HG02938 (cell line): ENCODE measurements at regions not wholly inside any gene's neighbourhood (a gene's known extent, or its start where the extent isn't known, plus 50 kb on each side); places are given as distances from the start of the nearest gene placed in this dataset.

Experiments used
- ATAC-seq: cut with Tn5 transposase; IDR thresholded peaks from one replicate; pipeline ENCODE4 v1.9.1; 2021; ENCODE audit warnings: mild to moderate bottlenecking, moderate library complexity; ENCODE audit not compliant: unreplicated experiment

DNA sequence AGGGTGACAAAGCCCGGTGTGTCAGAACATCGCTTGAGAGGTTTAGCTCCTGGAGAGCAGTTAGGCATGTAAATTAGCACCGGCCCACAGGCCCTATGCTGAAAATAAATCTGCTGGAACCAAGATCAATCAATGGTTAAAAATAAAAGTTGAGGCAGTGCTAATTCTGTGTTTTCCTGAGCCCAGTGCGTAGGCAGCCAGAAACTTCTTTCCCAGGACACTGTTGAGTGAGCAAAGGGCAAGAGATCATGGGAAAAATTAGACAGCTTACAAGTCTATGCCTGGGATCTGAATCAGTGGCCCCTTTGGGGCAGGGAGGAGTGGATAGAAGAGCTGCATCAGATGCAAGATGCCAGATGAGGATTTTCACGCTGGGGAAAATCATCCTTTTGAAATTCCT is 539.2 kb downstream of the BUD13 start:
- no peak for ATAC-seq

DNA sequence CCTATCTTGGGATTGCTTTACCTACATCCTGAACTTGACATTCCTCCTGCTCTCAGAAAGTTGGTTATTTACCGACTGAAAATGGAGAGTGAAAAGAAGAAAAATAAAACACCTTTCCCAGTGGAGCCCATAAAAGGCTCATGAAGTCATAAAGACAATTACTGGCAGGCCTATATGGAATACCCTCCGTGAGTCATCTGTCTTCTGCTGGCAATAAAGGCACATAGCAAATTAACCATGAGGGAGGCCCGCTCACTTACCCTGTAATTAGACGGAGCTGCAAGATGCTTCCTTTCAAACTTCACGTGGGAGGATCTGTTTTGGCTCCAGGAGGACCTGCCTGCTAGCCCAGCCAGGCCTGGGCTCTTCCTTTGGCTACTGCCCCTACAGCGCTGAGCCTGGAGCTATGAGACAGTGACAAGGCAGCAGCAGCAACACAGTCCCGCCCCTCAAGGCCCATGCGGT is 540.4 kb downstream of the BUD13 start:
- ATAC-seq = no peak

DNA sequence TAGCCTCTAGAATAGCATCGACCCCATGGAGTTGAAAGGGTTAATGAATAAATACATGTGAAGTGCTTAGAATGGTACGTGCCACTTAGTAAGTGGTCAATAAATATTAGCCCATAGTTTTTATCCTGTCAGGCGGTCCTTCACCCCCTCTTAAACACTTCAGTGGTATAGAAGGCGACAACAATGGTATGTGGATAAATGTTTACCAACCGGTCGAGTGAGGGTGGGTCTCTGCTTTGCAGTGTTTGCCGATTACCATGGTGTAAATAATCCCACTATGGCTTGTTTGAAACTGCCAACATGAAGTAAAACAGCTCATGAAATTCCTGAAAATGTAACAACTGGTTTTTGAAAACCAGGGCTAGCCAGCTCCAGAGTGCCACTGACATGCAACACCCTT is 541.2 kb downstream of the BUD13 start:
- ATAC-seq = no peak

DNA sequence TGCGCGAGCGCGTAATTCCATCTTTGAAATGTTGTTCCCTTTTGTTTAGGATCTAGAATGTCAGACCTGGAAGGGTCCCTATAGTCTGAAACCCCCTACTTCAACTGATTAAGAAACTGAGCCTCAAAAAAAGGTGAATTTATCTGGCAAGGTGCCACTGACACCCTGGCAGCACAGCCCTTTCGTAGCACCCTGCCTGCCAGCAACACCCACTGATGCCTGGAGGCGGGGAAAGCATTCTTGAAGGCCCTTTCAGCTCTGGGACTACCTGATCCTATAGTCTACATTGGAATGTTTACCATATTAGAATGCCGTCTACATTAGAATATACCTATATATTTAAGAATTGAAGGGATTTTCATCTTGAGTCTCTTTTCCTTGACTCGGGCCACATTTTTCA is 542.3 kb downstream of the BUD13 start:
- ATAC-seq = no peak

DNA sequence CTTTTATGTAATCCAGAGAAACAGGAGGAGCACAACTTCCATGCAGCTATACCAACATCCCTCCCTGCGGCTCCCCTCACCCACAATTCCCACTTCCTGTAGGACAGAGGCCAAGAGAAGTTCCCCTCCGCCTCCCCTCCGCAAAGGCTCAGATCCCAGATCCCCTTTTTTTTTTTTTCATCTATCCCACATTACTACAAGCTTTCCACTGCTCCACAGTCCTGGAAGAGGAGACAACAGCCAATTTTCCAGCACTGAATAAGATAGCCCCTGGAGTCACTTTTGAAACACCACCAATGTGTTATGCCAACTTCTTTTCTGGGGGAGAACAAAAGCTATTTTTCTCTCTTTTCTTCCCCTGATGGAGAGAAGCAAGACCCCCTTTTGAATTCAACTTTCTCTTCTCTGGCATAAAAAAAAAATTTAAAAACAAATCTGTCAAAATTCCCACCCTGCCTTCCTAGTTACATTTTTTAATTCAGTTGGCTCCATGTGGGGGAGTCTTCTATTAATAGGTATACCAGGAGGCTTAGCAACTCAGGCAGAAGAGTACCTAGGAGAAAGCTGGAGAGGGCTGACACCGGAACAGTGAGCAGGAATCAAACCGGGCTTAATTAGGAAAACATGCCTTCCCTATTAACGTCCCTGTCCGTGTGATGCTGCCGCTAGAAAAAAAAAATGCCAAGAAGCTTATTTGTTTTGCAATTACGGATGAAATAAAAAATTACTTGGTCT is 543.4 kb downstream of the BUD13 start:
- no peak for ATAC-seq

DNA sequence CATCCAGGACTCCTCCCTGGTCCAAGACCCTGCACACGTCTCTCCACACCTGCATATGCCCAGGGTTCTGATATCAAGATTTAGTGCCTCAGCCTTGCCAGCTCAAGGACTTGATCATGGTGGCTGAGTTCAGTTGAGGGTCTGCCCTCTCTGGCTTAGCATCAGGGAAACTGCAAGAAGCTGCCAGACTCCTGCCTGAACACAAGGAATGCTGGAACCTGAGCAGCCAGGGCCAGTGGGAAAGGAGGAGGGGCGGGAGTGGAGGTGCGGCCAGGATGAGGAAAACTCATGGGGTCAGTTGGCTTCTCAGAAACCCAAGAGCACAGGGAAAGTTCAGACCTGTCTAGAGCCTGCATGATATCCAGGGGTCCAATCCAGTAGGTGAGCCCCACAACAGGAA is 546.1 kb downstream of the BUD13 start:
- ATAC-seq = no peak

DNA sequence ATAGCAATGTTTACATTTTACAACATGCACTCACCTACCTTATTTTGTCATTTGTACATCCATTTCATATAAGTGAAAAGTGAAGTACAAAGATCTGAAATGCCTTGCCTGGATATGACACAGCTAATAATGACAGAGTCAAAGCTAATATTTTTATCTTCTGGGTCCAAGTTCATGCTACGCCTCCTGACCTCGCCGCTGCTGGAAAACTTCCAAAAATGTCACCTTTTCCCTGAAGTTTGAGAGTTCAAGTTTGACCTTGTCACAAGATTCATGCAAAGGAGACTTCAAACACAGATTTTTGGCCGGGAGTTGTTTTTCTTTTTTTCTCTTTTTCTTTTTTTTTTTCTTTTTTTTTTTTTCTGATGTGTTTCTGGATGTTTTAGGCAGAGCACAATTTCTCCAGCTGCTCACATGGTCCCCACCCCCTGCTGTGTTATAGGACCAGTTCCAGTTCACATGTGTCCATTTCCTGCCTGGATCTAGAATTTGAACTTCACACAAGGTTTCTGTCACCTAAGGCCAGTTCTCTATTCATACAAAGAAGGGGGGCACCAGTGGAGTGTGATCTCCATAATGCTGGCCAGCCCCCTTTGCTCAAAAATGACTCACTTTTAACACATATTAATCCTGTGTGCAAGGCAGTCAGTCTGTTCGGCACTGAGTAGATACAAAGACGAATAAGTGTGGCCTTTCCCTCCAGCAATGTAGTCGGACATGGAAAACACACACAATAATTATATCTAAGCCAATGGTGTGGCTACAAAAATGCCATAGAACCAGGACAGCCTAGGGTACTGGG is 546.8 kb downstream of the BUD13 start:
- no peak for ATAC-seq

DNA sequence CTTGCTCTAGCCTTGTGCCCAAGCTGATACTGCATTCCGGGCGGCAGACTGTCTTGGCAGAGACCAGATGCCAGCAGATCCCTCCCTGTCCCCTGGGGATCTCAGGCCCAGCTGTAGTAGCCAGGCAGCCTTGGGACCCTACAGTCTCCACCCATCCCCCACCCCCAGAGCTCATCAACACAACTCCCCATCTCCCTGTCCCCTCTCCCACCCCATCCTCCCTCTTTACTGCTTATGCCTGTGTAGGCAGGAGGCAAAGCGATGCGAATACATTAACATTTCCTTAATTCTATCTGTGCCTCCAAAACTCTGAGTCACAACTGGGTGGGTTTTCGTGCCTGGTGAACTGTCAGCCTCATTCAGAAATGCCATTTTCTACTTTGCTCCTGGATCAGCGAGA is 547.6 kb downstream of the BUD13 start:
- ATAC-seq = no peak

DNA sequence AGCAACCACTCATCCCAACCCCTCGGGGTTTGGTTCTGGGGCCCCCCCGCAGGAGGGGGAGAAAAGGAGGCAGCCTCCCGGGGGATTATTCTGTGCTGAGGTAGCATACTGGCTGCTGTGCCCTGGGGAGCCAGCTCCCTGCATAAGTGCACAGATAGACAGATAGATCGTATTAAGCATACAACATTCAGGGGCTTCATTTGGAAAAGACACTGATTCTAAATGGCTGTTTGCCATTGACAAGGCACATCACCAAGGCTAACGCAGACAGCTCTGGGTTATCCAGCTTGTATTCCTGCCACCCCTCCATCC is 547.9 kb downstream of the BUD13 start:
- no peak for ATAC-seq

DNA sequence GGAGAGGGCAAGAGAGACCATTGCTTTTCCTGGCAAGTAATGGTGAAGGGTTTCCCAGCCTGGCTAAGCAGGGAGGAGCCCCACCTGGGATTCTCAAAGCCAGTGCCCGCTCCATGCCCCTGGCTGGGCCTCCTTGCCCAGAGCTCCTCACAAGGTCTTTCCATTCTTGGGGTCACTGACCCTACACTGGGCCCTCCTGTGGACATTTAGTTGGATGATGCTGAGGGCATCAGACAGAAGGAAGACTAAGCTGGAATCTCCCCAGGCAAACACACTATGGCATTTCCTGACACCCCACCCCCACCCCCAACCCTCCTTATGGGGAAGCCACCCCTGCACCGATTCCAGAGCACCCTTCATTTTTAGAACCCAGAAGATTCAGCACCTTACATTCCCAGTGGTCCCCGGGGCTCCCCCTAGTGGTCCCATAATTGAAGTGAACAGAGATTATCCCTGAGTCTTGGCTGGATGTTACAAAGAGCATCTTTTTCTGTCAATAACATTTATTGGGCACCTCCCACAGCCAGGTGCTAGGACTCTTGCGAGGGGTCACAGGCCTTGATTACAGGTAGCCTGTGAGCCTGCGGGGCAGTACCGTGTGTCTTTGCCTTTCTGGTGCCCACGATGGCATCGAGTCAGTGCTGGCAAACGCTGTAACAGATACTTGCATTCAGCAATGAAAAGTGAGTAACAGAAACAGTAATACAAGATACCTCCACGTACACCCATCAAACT is 548.5 kb downstream of the BUD13 start:
- no peak for ATAC-seq

DNA sequence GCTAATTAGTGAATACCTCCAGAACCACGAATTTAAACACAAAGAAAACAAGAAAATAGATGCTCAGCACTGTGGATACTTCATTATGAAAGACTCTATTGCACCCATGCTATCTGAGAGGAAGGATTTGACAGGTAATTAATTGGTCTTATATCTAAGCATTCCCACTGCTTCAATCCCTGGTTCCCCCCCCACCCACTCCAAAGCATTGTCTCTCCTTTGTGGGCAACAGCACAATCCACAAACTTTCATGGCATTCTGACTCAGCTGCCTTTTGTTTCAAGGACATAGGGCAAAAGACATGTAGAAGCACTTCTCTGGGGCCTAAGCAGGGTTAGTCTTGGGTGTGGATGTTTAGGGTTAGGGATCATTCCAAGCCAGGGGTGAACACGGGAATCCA is 551.4 kb downstream of the BUD13 start:
- no peak for ATAC-seq

DNA sequence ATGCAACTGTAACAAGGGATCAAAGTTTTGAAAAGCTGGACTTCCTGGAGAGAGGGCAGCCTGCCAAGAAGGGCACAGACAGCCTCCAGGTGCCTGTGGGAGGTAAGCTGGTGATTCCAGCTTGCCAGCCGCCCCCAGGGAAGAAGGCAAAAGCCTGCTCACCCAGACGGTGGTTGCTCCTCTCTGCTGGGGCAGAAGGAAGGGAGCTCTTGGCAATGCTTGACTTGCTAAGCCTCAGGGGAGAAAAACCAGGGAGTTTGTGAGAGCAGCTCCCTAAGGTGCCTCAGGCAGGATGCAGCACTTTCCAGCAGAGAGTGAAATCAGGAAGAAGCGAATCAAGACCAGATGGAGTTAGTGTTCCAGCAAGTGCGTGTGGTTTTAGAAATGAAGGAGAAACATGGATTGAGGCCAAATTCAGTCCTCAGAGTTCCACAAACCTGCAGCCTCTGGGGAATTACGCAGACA is 553.6 kb downstream of the BUD13 start:
- no peak for ATAC-seq

DNA sequence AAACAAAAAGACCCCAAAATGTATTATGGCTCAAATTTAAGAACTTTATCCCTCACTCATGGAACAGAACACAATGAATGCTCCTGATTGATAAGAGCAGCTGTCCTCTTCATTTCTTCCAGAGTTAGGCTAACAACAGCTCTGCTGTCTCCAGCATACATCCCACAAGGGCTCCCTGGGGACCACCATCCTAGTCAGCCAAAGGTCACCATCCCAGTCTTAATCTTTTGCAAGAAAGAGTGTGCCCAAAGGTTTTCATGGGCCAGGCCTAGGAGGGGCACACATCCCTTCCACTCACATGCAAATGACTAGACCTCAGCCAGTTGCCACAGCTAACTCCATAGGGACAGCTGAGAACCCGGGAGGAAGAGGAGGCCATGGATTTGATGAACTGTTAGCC is 555.3 kb downstream of the BUD13 start:
- no peak for ATAC-seq

DNA sequence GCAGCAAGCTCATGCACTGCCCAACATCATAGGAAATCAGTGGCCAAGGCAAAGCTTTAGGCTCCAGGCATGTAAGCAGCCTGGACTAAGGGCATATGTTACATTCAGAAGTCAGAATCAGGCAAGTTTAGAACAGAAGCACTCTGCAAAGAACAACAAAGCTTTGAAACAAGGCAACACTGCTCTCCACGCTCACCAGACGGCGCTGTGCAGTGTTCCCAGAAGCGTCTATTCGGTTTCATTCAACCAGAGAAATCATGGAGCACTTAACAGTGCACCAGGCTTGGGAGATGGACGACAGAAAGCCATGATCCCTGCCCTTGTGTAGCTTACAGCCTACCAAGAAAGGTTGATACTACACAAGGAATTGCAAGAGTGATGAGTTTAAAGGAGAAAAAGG is 555.8 kb downstream of the BUD13 start:
- ATAC-seq = no peak

DNA sequence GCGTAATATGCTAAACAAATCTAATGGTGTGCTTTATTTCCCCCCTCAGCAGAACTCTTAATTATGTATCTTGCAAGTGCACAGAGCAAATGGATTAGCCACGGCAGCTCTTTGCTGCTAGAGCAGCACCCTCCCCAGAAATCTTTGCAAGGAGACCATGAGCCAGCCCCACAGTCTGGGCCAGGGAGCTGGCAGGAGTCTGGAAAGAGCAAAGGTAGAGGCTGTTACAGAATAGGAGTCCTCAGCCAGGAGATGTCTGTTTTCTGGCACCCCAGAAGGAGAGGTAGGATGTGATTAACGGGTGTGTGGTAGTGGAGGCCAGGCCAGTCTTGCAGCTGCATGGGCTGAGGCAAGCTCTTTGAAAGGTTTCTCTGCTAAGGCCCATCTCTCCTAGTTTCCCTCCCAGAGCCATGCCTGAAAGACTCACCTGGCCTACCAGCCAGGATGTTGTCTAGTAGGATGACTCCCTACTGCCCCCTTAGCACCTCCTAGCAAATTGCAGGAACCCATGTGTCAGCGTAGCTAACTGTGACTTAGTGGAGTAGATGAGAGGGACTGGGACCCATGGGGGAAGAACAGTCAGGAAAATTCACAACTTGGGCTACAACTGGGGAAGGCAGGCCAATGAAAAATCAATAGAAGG is 557.2 kb downstream of the BUD13 start:
- no peak for ATAC-seq

DNA sequence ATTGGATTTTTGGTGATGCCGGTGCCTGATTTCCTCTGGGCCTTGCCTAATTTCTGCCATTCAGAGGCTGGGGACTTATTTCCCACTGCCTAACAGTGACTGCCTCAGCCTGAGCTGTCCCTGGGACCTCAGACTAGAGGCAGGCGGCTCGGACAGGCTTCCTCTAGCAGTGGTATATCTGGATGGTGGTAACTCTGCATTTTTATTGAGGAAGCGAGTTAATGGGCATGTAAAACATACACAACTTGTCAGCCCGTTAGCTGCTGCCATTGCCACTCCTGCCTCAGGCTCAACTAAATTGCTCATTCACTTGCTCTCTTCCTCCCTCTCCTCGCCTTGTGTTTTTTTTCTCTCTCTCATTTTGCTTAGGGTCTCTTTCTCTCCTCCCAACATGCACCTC is 561.6 kb downstream of the BUD13 start:
- ATAC-seq = no peak

DNA sequence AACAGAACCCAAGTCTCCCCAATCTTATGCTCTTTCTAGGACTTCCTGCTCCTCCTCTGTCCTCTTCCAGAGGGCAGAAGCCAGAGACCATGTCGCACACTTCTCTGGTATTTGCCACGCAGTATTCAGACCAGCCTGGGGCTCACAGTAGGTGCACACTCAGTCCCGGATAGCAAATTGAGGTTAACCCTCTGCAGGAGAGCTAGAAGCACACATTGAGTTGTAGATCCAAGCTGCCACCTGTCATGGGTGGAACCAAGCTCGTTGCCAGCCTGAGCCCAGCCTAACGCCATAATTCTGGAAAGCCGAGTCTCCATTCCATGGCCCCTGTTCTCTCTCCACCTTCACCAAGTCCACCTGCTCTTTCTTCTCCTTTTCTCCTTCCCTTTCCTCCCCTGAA is 562.1 kb downstream of the BUD13 start:
- ATAC-seq = no peak

DNA sequence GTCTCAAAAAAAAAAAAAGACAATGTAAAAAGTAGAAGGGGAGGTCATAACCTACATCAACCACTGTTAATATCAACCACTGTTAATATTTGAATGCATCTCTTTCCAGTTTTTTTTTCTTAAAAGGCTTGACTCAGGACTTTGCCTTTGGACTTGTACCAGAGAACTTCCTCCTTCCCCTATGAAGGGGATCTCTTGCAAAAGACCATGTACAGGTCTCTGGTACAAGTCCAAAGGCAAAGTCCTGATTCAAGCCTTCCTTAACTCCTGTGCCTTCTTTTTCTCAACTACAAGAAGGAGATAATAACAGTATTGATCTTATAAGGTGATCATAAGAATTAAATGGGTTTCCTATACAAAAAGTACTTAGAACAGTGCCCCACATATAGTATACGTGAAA is 563.5 kb downstream of the BUD13 start:
- no peak for ATAC-seq

DNA sequence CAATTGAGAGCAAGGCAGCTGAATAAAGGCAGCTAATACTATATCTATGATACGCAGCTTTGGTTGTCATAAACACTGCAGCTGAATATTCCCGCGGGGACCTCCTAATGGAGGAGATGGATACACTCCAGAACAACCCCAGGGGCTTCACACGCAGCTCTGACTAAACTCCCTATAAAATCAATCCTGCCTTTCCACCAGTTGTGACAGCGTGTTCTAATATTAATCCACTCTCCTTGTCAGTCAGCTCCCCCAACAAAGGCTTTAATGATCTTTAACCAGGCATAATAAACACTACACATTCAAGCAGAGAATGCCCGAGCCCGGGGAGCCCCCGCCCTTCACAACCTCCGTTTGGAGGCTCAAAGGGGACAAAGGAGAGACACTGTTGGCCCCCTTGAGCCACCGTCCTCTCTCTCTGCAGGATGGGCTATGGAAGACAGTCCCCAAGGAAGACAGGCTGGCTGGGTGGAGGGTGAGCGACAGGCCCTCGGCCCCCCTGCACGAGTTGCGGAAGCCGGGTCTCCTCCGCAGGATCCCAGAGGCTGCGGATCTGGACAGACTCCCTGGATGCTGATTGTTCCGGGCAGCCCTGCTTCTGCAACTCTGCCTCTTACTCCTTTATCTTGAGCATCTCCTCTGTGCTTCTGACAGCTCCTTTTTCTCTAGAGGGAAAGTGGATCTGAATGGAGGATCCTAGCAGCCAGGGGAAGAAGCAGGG is 565.2 kb downstream of the BUD13 start:
- ATAC-seq = no peak

DNA sequence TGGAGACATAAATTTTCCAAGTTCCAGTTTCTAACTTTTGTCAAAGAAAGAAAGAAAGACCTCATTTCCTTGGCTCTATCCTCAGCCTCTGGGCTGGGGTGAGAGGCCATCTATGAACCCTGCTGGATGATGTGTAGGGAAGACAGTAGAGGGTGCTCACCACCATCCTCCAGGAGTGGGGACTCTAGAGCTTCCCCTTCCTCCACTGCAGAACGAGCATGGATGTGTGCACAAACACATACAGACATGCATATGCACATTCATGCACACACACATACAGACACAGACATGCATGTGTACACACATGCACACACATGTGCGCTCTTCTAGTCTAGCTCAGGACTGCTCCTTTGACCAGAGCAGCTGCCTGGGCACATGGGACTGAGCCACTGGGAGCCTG is 565.8 kb downstream of the BUD13 start:
- no peak for ATAC-seq

DNA sequence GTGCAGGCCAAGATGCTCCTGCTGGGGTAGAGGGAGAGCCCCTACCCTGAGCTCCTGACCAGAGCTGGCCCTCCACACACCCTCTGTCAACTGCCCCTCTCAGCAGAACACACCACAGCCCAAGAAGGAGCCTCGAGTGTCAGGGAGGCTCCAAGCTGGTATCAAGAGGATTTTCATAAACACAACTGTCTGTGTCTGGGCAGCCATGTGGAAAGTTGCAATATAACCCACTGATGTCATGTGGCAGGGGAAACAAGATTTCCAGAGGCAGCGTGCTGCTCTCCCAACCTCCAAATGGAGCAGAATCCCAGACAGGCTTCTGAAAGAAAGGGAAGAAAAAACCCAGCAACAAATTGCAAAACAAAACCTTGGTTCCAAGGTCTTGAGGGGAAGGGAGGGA is 569.9 kb downstream of the BUD13 start:
- ATAC-seq = no peak
